Muscle of leg (tissue), 3 donors: ENCODE measurements at regions not wholly inside any gene's neighbourhood (a gene's known extent, or its start where the extent isn't known, plus 50 kb on each side); places are given as distances from the start of the nearest gene placed in this dataset.
A peak's percentile ranks its signal among the peaks of the same experiment; 100 is the strongest.

ENCODE experiments used
- DNase-seq: peaks from one replicate; pipeline ENCODE4 v3.0.0; 2013
- H3K27ac ChIP-seq: one replicate; pipeline ENCODE4 v1.5.1; 2013; ENCODE audit warnings: mild to moderate bottlenecking, low read length, control low read depth
- H3K27me3 ChIP-seq: one replicate; pipeline ENCODE4 v1.6.1; 2013; ENCODE audit warnings: low read length; ENCODE audit not compliant: control insufficient read depth, insufficient read depth
- H3K36me3 ChIP-seq: one replicate; pipeline ENCODE4 v1.6.1; 2013; ENCODE audit warnings: low read length; ENCODE audit not compliant: control insufficient read depth, insufficient read depth
- H3K4me1 ChIP-seq: one replicate; pipeline ENCODE4 v1.6.1; 2013; ENCODE audit warnings: low read length; ENCODE audit not compliant: control insufficient read depth, insufficient read depth
- H3K4me3 ChIP-seq: one replicate; pipeline ENCODE4 v1.5.1; 2013; ENCODE audit warnings: low read length, control low read depth
- H3K9me3 ChIP-seq: replicated peaks from 2 replicates; pipeline ENCODE4 v1.6.1; 2013; ENCODE audit warnings: low read depth, low read length; ENCODE audit not compliant: control insufficient read depth
- WGBS: methylation state at CpG from one replicate; pipeline ENCODE4 v1.1.5; 2013; ENCODE audit warnings: missing lambda C conversion rate; ENCODE audit not compliant: insufficient coverage; 5-methylcytosine and 5-hydroxymethylcytosine counted together

- Histone ChIP-seq H3K27ac (no peak overlapping the region), H3K4me1 (no peaks in the 10 kb centered on the region), H3K27me3 (no peaks in the 10 kb centered on the region), H3K9me3 (no peaks in the 10 kb centered on the region), H3K36me3 (no peaks in the 10 kb centered on the region), H3K4me3 (no peak overlapping the region)
- no peak for DNase-seq
- WGBS, result no CpG with 5 or more reads among the region's 5 CpGs
These were observed 57.4 kb downstream of the PRR20E start for GRCh38 chr13:57224414-57224813.

DNA sequence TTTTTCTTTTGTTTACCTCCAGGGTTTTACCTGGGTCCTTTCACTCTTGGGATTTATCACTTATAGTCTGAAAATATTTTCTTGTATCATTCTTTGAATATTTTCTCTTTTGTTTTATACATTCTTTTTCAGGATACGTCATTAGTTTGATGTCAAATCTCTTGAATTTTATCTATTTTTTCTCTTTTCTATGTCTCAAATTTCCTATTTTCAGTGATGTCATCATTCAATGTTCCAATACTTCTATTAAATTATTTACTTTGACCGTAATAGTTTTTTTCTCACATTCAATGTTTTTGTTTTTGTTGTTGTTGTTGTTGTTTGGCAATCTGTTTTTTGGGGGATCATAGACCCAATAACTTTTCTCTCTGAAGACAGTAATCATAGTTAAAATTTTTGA lies 83.5 kb downstream of the PRR20E start:
- no peaks in the 10 kb centered on the region for H3K4me1 ChIP-seq
- H3K9me3 ChIP-seq, result no peaks in the 10 kb centered on the region
- no peak overlapping the region for H3K27ac ChIP-seq
- H3K36me3 ChIP-seq, result no peaks in the 10 kb centered on the region
- WGBS, result no CpG with 5 or more reads among the region's 2 CpGs
- H3K4me3 ChIP-seq, result no peak overlapping the region
- no peaks in the 10 kb centered on the region for H3K27me3 ChIP-seq
- no peak for DNase-seq

- Histone ChIP-seq H3K27ac (no peak overlapping the region), H3K9me3 (no peaks in the 10 kb centered on the region), H3K4me3 (no peak overlapping the region), H3K36me3 (no peaks in the 10 kb centered on the region), H3K27me3 (no peaks in the 10 kb centered on the region), H3K4me1 (no peaks in the 10 kb centered on the region)
- DNase-seq, result no peak
- no CpG with 5 or more reads among the region's 2 CpGs for WGBS
These were observed 86.6 kb downstream of the PRR20E start for GRCh38 chr13:57253551-57253950.

- H3K9me3 ChIP-seq, result no peaks in the 10 kb centered on the region
- no peaks in the 10 kb centered on the region for H3K4me1 ChIP-seq
- H3K27ac ChIP-seq, result no peak overlapping the region
- peak; percentile 1 for DNase-seq
- no peaks in the 10 kb centered on the region for H3K36me3 ChIP-seq
- H3K4me3 ChIP-seq, result no peak overlapping the region
- no peaks in the 10 kb centered on the region for H3K27me3 ChIP-seq
These were observed 98.0 kb downstream of the PRR20E start for GRCh38 chr13:57264965-57265364.

DNA sequence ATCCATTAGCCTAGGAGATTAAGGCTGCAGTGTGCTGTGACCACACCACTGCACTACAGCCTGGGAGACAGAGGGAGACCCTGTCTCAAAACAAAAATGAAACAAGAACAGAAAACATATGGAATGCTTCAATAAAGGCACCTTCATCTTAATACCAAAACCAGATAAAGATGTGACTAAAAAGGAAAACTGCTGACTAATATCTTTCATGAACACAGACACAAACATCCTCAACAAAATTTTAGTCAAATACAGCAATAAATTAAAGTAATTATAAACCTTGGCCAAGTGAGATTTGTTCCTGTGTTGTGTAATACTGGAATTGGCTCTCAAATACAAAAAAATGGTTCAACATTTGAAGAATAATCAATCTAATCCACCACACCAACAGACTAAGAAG lies 103.5 kb downstream of the PRR20E start:
- Histone ChIP-seq H3K27me3 (no peaks in the 10 kb centered on the region), H3K27ac (no peak overlapping the region), H3K4me3 (no peak overlapping the region), H3K36me3 (no peaks in the 10 kb centered on the region), H3K4me1 (no peaks in the 10 kb centered on the region), H3K9me3 (no peaks in the 10 kb centered on the region)
- no peak for DNase-seq

DNA sequence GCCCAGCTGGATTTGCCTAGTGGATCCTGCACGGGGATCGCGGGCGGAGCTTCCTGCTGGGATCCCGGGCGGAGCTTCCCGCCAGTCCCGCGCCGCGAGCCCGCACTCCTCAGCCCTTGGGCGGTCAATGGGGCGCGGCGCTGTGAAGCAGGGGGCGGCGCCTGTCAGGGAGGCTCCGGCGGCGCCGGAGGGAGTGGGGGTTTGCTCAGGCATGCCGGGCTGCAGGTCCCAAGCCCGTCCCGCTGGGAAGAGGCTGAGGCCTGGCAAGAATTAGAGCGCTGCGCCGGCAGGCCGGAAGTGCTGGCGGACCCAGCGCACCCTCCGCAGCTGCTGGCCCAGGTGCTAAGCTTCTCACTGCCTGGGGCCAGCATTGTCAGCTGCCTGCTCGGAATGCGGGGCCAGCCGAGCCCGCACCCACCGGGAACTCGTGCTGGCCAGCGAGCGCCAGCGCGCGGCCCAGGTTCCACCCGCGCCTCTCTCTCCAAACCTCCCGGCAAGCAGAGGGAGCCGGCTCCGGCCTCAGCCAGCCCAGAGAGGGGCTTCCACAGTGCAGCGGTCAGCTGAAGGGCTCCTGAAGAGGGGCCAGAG lies 119.6 kb downstream of the PRR20E start:
- H3K27me3 ChIP-seq, result no peaks in the 10 kb centered on the region
- 96% methylated on average over 48 of the region's 49 CpGs for WGBS
- no peaks in the 10 kb centered on the region for H3K36me3 ChIP-seq
- H3K4me3 ChIP-seq, result no peak overlapping the region
- H3K9me3 ChIP-seq, result no peaks in the 10 kb centered on the region
- no peak for DNase-seq
- H3K27ac ChIP-seq, result no peak overlapping the region
- no peaks in the 10 kb centered on the region for H3K4me1 ChIP-seq

GRCh38 chr13:57302604-57303003 lies 135.6 kb downstream of the PRR20E start:
- Histone ChIP-seq H3K9me3 (no peaks in the 10 kb centered on the region), H3K36me3 (no peaks in the 10 kb centered on the region), H3K27me3 (no peaks in the 10 kb centered on the region), H3K4me1 (no peaks in the 10 kb centered on the region), H3K4me3 (no peak overlapping the region), H3K27ac (no peak overlapping the region)
- no CpG with 5 or more reads among the region's 1 CpG for WGBS
- DNase-seq, result no peak

GRCh38 chr13:57311009-57311586 lies 144.1 kb downstream of the PRR20E start:
- Histone ChIP-seq H3K9me3 (no peaks in the 10 kb centered on the region), H3K27me3 (no peaks in the 10 kb centered on the region), H3K36me3 (no peaks in the 10 kb centered on the region), H3K4me3 (no peak overlapping the region), H3K4me1 (no peaks in the 10 kb centered on the region), H3K27ac (no peak overlapping the region)
- WGBS, result 57% methylated on average over 6 of the region's 15 CpGs
- DNase-seq, result no peak

- Histone ChIP-seq H3K27me3 (no peaks in the 10 kb centered on the region), H3K36me3 (no peaks in the 10 kb centered on the region), H3K27ac (no peak overlapping the region), H3K9me3 (no peaks in the 10 kb centered on the region), H3K4me3 (no peak overlapping the region), H3K4me1 (no peaks in the 10 kb centered on the region)
- no CpG with 5 or more reads among the region's 6 CpGs for WGBS
- peak; percentile 10 for DNase-seq
These were observed 148.0 kb downstream of the PRR20E start for GRCh38 chr13:57314897-57315520.

GRCh38 chr13:57326532-57326931 lies 159.5 kb downstream of the PRR20E start:
- H3K36me3 ChIP-seq, result no peaks in the 10 kb centered on the region
- H3K9me3 ChIP-seq, result no peaks in the 10 kb centered on the region
- no peak overlapping the region for H3K4me3 ChIP-seq
- DNase-seq, result no peak
- no peak overlapping the region for H3K27ac ChIP-seq
- H3K27me3 ChIP-seq, result no peaks in the 10 kb centered on the region
- H3K4me1 ChIP-seq, result no peaks in the 10 kb centered on the region
- no CpG with 5 or more reads among the region's 1 CpG for WGBS

GRCh38 chr13:57340878-57341277 lies 173.9 kb downstream of the PRR20E start:
- Histone ChIP-seq H3K27ac (no peak overlapping the region), H3K4me1 (no peaks in the 10 kb centered on the region), H3K4me3 (no peak overlapping the region), H3K36me3 (no peaks in the 10 kb centered on the region), H3K27me3 (no peaks in the 10 kb centered on the region), H3K9me3 (no peaks in the 10 kb centered on the region)
- no CpG with 5 or more reads among the region's 2 CpGs for WGBS
- DNase-seq, result no peak
